Osteoblast (primary cell): ENCODE measurements at regions not wholly inside any gene's neighbourhood (a gene's known extent, or its start where the extent isn't known, plus 50 kb on each side); places are given as distances from the start of the nearest gene placed in this dataset.

Experiments
- DNase-seq: peaks from one replicate; pipeline ENCODE4 v3.0.0; 2011; ENCODE audit warnings: low spot score, mixed read lengths; ENCODE audit not compliant: insufficient read length; ENCODE audit errors: missing footprints
- H2AFZ ChIP-seq: 2 replicates; pipeline ENCODE4 v1.6.0; 2011; ENCODE audit warnings: mild to moderate bottlenecking, low read length
- H3K27ac ChIP-seq: 2 replicates; pipeline ENCODE4 v1.5.1; 2011; ENCODE audit warnings: mild to moderate bottlenecking, low read depth, low read length, moderate library complexity
- H3K27me3 ChIP-seq: 2 replicates; pipeline ENCODE4 v1.6.0; 2012; ENCODE audit warnings: mild to moderate bottlenecking, control low read depth, inconsistent platforms, low read length, moderate library complexity; ENCODE audit not compliant: insufficient read depth
- H3K36me3 ChIP-seq: 2 replicates; pipeline ENCODE4 v1.5.1; 2011; ENCODE audit warnings: mild to moderate bottlenecking, low read length, control low read depth, moderate library complexity; ENCODE audit not compliant: insufficient read depth
- H3K4me1 ChIP-seq: 2 replicates; pipeline ENCODE4 v1.5.1; 2011; ENCODE audit warnings: mild to moderate bottlenecking, low read length, control low read depth, moderate library complexity; ENCODE audit not compliant: insufficient read depth
- H3K4me2 ChIP-seq: 2 replicates; pipeline ENCODE4 v1.6.0; 2011; ENCODE audit warnings: mild to moderate bottlenecking, low read length; ENCODE audit not compliant: insufficient read depth
- H3K4me3 ChIP-seq: fragments of 200-600 bp; sonication (generic); 3 replicates; pipeline ENCODE4 v1.5.1; 2012; ENCODE audit warnings: mild to moderate bottlenecking, low read length, inconsistent platforms; ENCODE audit not compliant: insufficient read depth
- H3K79me2 ChIP-seq: 2 replicates; pipeline ENCODE4 v1.6.0; 2012; ENCODE audit warnings: mild to moderate bottlenecking, low read length, control low read depth, inconsistent platforms; ENCODE audit not compliant: insufficient read depth
- H3K9me3 ChIP-seq: 2 replicates; pipeline ENCODE4 v1.5.1; 2011; ENCODE audit warnings: low read depth, low read length, control low read depth
- H4K20me1 ChIP-seq: 2 replicates; pipeline ENCODE4 v1.6.0; 2012; ENCODE audit warnings: mild to moderate bottlenecking, low read length, control low read depth; ENCODE audit not compliant: insufficient read depth
- CTCF ChIP-seq: IDR thresholded peaks from 2 replicates; pipeline ENCODE4 v1.5.1; 2011; ENCODE audit warnings: mild to moderate bottlenecking, low read depth, low read length, moderate library complexity; ENCODE audit errors: extremely low read depth

GRCh38 chr12:58443273-58443980 is 476.9 kb downstream of the LRIG3 start:
- H3K79me2 ChIP-seq = no peaks in the 10 kb centered on the region
- no peak overlapping the region for H3K4me3 ChIP-seq
- no peak overlapping the region for H3K27ac ChIP-seq
- peak; percentile 65 for TF ChIP-seq CTCF
- no peak overlapping the region for H3K4me2 ChIP-seq
- H3K36me3 ChIP-seq = no peaks in the 10 kb centered on the region
- no peaks in the 10 kb centered on the region for H4K20me1 ChIP-seq
- no peaks in the 10 kb centered on the region for H3K27me3 ChIP-seq
- no peaks in the 10 kb centered on the region for H3K4me1 ChIP-seq
- no peaks in the 10 kb centered on the region for H3K9me3 ChIP-seq
- DNase-seq = no peak
- peak overlapping the region; percentile 45 for H2AFZ ChIP-seq

GRCh38 chr12:58443981-58444371 is 476.3 kb downstream of the LRIG3 start:
- H2AFZ ChIP-seq = peak overlapping the region; percentile 45
- peak; percentile 39 for DNase-seq

GRCh38 chr12:58450868-58451482 is 469.3 kb downstream of the LRIG3 start:
- Histone ChIP-seq H3K27me3 (no peaks in the 10 kb centered on the region), H3K4me2 (no peak overlapping the region), H3K4me1 (peaks cover 20% of the 10 kb centered on the region), H3K9me3 (no peaks in the 10 kb centered on the region), H3K27ac (no peak overlapping the region), H4K20me1 (no peaks in the 10 kb centered on the region), H2AFZ (no peak overlapping the region), H3K4me3 (no peak overlapping the region), H3K79me2 (no peaks in the 10 kb centered on the region), H3K36me3 (no peaks in the 10 kb centered on the region)
- DNase-seq = no peak
- no peak for TF ChIP-seq CTCF

More at GRCh38 chr12:58443981-58444371, 476.3 kb downstream of the LRIG3 start:
- no peak for TF ChIP-seq CTCF
- no peaks in the 10 kb centered on the region for H3K79me2 ChIP-seq
- H3K9me3 ChIP-seq = no peaks in the 10 kb centered on the region
- no peak overlapping the region for H3K27ac ChIP-seq
- H3K4me2 ChIP-seq = no peak overlapping the region
- no peaks in the 10 kb centered on the region for H3K27me3 ChIP-seq
- no peak overlapping the region for H3K4me3 ChIP-seq
- H3K36me3 ChIP-seq = no peaks in the 10 kb centered on the region
- no peaks in the 10 kb centered on the region for H3K4me1 ChIP-seq
- no peaks in the 10 kb centered on the region for H4K20me1 ChIP-seq

GRCh38 chr12:58452546-58452945 is 467.8 kb downstream of the LRIG3 start:
- Histone ChIP-seq H3K9me3 (no peaks in the 10 kb centered on the region), H2AFZ (no peak overlapping the region), H3K4me3 (no peak overlapping the region), H3K27me3 (no peaks in the 10 kb centered on the region), H3K4me2 (peak overlapping the region; percentile 7), H3K79me2 (no peaks in the 10 kb centered on the region), H3K36me3 (no peaks in the 10 kb centered on the region), H4K20me1 (no peaks in the 10 kb centered on the region), H3K4me1 (peaks cover 20% of the 10 kb centered on the region), H3K27ac (peak overlapping the region; percentile 53)
- peak; percentile 69 for DNase-seq
- no peak for TF ChIP-seq CTCF
